ENCODE measurements at regions not wholly inside any gene's neighbourhood (a gene's known extent, or its start where the extent isn't known, plus 50 kb on each side); places are given as distances from the start of the nearest gene placed in this dataset.
A peak's percentile ranks its signal among the peaks of the same experiment; 100 is the strongest.

- H3K9ac ChIP-seq (ENCODE audit: low read length) = no peak overlapping the region
- no peaks in the 10 kb centered on the region for H3K36me3 ChIP-seq (ENCODE audit: insufficient read depth, low read length)
Measured at GRCh38 chr7:24229481-24230226, 54.3 kb upstream of the NPY start.

DNA sequence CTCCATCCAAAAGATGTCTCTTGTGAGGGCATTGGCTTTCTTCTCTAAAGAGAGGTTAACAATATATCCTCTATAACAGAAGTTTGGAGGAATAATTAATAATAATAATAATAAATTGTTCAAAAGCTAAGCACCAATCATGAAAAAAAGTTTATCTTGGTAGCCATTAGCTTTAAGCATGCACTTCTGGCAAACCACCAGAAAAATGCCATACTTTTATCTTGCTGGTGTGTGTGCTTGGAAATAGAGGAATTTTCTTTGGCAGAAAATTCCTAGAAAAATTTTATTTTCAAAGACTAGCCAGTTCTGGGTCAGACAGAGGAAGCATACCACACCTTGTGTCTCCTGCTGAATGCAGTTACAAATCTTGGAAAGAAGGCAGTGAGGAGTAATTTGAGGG lies 52.5 kb upstream of the NPY start:
- H3K36me3 ChIP-seq (ENCODE audit: insufficient read depth, low read length) = no peaks in the 10 kb centered on the region
- no peak overlapping the region for H3K4me2 ChIP-seq (ENCODE audit: low read length)
- H3F3A ChIP-seq (ENCODE audit: insufficient read depth, low read length, poor library complexity, severe bottlenecking) = no peaks in the 10 kb centered on the region
- no peaks in the 10 kb centered on the region for H3K79me2 ChIP-seq (replicated peaks; ENCODE audit: insufficient read depth, low read length)
- H3K4me3 ChIP-seq (ENCODE audit: low read length) = no peak overlapping the region
- H3K9me3 ChIP-seq (ENCODE audit: low read length) = no peaks in the 10 kb centered on the region
- TF ChIP-seq EZH2 (IDR thresholded peaks at IDR 0.05; ENCODE audit: borderline replicate concordance, insufficient read depth, low read length, poor library complexity, severe bottlenecking) = no peak
- TF ChIP-seq CTCF (IDR thresholded peaks at IDR 0.05; ENCODE audit: poor library complexity, severe bottlenecking) = no peak
- TF ChIP-seq SMC3 (conservative IDR thresholded peaks at IDR 0.05; ENCODE audit: poor library complexity) = no peak
- no peak for TF ChIP-seq EP300 (conservative IDR thresholded peaks at IDR 0.05; ENCODE audit: poor library complexity, severe bottlenecking)
- TF ChIP-seq MXI1 (conservative IDR thresholded peaks at IDR 0.05; ENCODE audit: poor library complexity, severe bottlenecking) = no peak
- no peak for TF ChIP-seq POLR2AphosphoS5 (IDR thresholded peaks at IDR 0.05)
- no peak for TF ChIP-seq TAF1 (IDR thresholded peaks at IDR 0.05; ENCODE audit: low read depth)
- no peak for TF ChIP-seq REST (IDR thresholded peaks at IDR 0.05; ENCODE audit: borderline replicate concordance)
- TF ChIP-seq RAD21 (conservative IDR thresholded peaks at IDR 0.05) = no peak
- no peaks in the 10 kb centered on the region for H4K20me1 ChIP-seq (ENCODE audit: insufficient read depth)
- H3K27ac ChIP-seq (ENCODE audit: low read length) = no peak overlapping the region
- no peak overlapping the region for H2AFZ ChIP-seq (ENCODE audit: low read depth, low read length)
- no peaks in the 10 kb centered on the region for H3K9me2 ChIP-seq (ENCODE audit: insufficient read depth, low read length)
- H3K9ac ChIP-seq (ENCODE audit: low read length) = no peak overlapping the region
- no peaks in the 10 kb centered on the region for H3K27me3 ChIP-seq (ENCODE audit: insufficient read depth, low read depth, low read length)

More at GRCh38 chr7:24229481-24230226, 54.3 kb upstream of the NPY start:
- Histone ChIP-seq H3K9me2 (ENCODE audit: insufficient read depth, low read length) (no peaks in the 10 kb centered on the region), H3K79me2 (replicated peaks; ENCODE audit: insufficient read depth, low read length) (no peaks in the 10 kb centered on the region), H2AFZ (ENCODE audit: low read depth, low read length) (no peak overlapping the region), H3K27me3 (ENCODE audit: insufficient read depth, low read depth, low read length) (no peaks in the 10 kb centered on the region), H3F3A (ENCODE audit: insufficient read depth, low read length, poor library complexity, severe bottlenecking) (no peaks in the 10 kb centered on the region), H3K27ac (ENCODE audit: low read length) (no peak overlapping the region), H3K4me3 (ENCODE audit: low read length) (no peak overlapping the region), H4K20me1 (ENCODE audit: insufficient read depth) (no peaks in the 10 kb centered on the region), H3K4me2 (ENCODE audit: low read length) (no peak overlapping the region), H3K9me3 (ENCODE audit: low read length) (no peaks in the 10 kb centered on the region)
- TF ChIP-seq POLR2AphosphoS5 (IDR thresholded peaks at IDR 0.05) (no peak), MXI1 (conservative IDR thresholded peaks at IDR 0.05; ENCODE audit: poor library complexity, severe bottlenecking) (no peak), EZH2 (IDR thresholded peaks at IDR 0.05; ENCODE audit: borderline replicate concordance, insufficient read depth, low read length, poor library complexity, severe bottlenecking) (no peak), RAD21 (conservative IDR thresholded peaks at IDR 0.05) (no peak), EP300 (conservative IDR thresholded peaks at IDR 0.05; ENCODE audit: poor library complexity, severe bottlenecking) (peak; percentile 68)
